Caco-2 (cell line): ENCODE measurements at regions not wholly inside any gene's neighbourhood (a gene's known extent, or its start where the extent isn't known, plus 50 kb on each side); places are given as distances from the start of the nearest gene placed in this dataset.

ENCODE experiments used
- BruUV-seq: library from RNA; stranded (reverse); fragments of 400-500 nt; replicated peaks from 2 replicates; lab custom pipeline; 2021; lab: Mats Ljungman, UMichigan
- CTCF ChIA-PET: fragments of 300-600 bp; sonication (Branson Sonifier 250); formaldehyde crosslinking; loops from one replicate; lab custom pipeline; 2022; ENCODE audit warnings: antibody characterized with exemption; lab: Charles Lee
- POLR2A ChIA-PET: fragments of 300-600 bp; sonication (Branson Sonifier 250); formaldehyde crosslinking; loops from one replicate; lab custom pipeline; 2022; ENCODE audit warnings: antibody characterized with exemption; lab: Charles Lee
- DNase-seq, 2 experiments: peaks; one replicate each; pipeline versions ENCODE4 v3.0.0 to v3.0.0-alpha.2; 2020 to 2022
- H3K27me3 ChIP-seq: replicated peaks from 2 replicates; pipeline ENCODE4 v1.6.0; 2011; ENCODE audit warnings: low read length; ENCODE audit not compliant: control insufficient read depth, insufficient read depth
- H3K36me3 ChIP-seq: 2 replicates; pipeline ENCODE4 v1.5.1; 2011; ENCODE audit warnings: low read length; ENCODE audit not compliant: control insufficient read depth, insufficient read depth
- H3K4me1 ChIP-seq: fragments of 250-450 bp; sonication (Bioruptor Pico); 2 replicates; pipeline ENCODE4 v1.5.1; 2020; ENCODE audit warnings: mild to moderate bottlenecking
- H3K4me3 ChIP-seq: 2 replicates; pipeline ENCODE4 v1.5.1; 2011; ENCODE audit warnings: low read depth, mild to moderate bottlenecking, control low read depth, low read length
- H3K9me3 ChIP-seq: fragments of 250-450 bp; sonication (Bioruptor Pico); 2 replicates; pipeline ENCODE4 v1.5.1; 2020; ENCODE audit warnings: mild to moderate bottlenecking, moderate library complexity
- H3K27ac Mint-ChIP-seq: one replicate; pipeline ENCODE4 v1.8.0; 2022; ENCODE audit warnings: mixed read lengths; ENCODE audit not compliant: unreplicated experiment
- H3K27me3 Mint-ChIP-seq: one replicate; pipeline ENCODE4 v1.8.0; 2022; ENCODE audit warnings: mixed read lengths; ENCODE audit not compliant: insufficient read depth, unreplicated experiment
- H3K36me3 Mint-ChIP-seq: one replicate; pipeline ENCODE4 v1.8.0; 2022; ENCODE audit warnings: mild to moderate bottlenecking, mixed read lengths; ENCODE audit not compliant: insufficient read depth, unreplicated experiment
- H3K4me1 Mint-ChIP-seq: one replicate; pipeline ENCODE4 v1.8.0; 2022; ENCODE audit warnings: low read depth, mixed read lengths; ENCODE audit not compliant: unreplicated experiment
- H3K4me3 Mint-ChIP-seq: one replicate; pipeline ENCODE4 v1.8.0; 2022; ENCODE audit warnings: mild to moderate bottlenecking, moderate library complexity, mixed read lengths; ENCODE audit not compliant: unreplicated experiment
- H3K9me3 Mint-ChIP-seq: one replicate; pipeline ENCODE4 v1.8.0; 2022; ENCODE audit warnings: mixed read lengths; ENCODE audit not compliant: unreplicated experiment
- CTCF ChIP-seq, 2 experiments: fragments of 200-600 bp in 1 of 2; IDR thresholded peaks; 1 replicate in 1 of 2; 2 replicates in 1 of 2; pipeline versions ENCODE4 v1.5.1 to v1.8.0; 2011 to 2022; ENCODE audit warnings: antibody characterized with exemption in 1 of 2, control low read depth in 1 of 2, inconsistent platforms in 1 of 2, low read depth in 1 of 2, low read length in 1 of 2, mild to moderate bottlenecking in 1 of 2, moderate library complexity in 1 of 2; ENCODE audit not compliant: insufficient read depth in 1 of 2, severe bottlenecking in 1 of 2, unreplicated experiment in 1 of 2
- intact Hi-C: fragments of 100-400 bp; cut with micrococcal nuclease; formaldehyde crosslinking; loops from one replicate; pipeline ENCODE4 v1.10.0; 2022; ENCODE audit not compliant: unreplicated experiment

DNA sequence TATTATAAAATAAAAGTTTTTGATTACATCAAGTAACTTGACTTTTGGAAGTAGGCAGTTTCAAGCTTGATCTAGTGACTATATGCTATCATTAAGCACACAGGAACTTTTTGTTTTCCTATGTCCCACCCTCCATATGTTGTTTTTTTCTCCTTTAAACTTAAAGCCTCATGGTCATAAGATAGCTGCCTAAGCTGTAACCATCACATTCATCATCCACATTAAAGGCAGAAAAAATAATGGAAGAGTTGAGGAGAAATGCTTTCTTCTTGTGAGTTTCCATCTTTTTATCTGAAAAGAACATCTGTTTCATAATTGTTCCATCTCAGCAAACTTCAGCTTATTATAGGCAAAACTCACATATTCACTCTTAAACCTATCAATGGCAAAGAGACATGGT, 630.4 kb downstream of the STK39 start:
- CTCF ChIA-PET, result no interaction called here
- no peak overlapping the region for H3K27ac Mint-ChIP-seq
- peaks cover 6% of the 10 kb centered on the region for H3K9me3 Mint-ChIP-seq
- H3K4me1 Mint-ChIP-seq, result no peaks in the 10 kb centered on the region
- POLR2A ChIA-PET, result no interaction called here
- no peak for TF ChIP-seq CTCF (IDR thresholded peaks at IDR 0.05; ENCODE audit: insufficient read depth in 1 of 2, low read depth in 1 of 2, low read length in 1 of 2, severe bottlenecking in 1 of 2, unreplicated experiment in 1 of 2)
- peaks cover 3% of the 10 kb centered on the region for H3K27me3 Mint-ChIP-seq
- intact Hi-C loops, result no loop called here
- Histone ChIP-seq H3K9me3 (no peaks in the 10 kb centered on the region), H3K36me3 (no peaks in the 10 kb centered on the region), H3K27me3 (no peaks in the 10 kb centered on the region), H3K4me3 (no peak overlapping the region), H3K4me1 (no peaks in the 10 kb centered on the region)
- H3K36me3 Mint-ChIP-seq, result no peaks in the 10 kb centered on the region
- no peak for DNase-seq
- H3K4me3 Mint-ChIP-seq, result no peak overlapping the region
- no TSS peak for BruUV-seq

DNA sequence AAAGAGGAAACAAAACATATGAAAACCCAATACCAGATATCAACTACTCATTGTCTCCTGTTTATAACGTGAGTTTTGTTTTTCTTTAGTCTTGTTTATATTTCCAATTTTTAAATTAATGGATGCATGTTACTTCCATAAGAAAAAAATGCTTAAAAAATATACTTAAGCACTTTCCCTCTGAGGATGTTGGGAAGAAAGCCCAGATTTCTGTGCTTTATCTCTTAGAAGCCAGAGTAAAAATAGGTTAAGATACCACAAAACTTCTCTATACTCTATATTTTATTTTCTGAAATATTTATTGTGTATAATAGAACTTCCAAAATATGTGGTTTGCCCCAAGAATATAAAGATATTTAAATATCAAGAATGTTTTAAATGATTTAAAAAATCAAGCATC, 633.9 kb downstream of the STK39 start:
- CTCF ChIA-PET, result no interaction called here
- peaks cover 5% of the 10 kb centered on the region for H3K27me3 Mint-ChIP-seq
- H3K36me3 Mint-ChIP-seq, result no peaks in the 10 kb centered on the region
- DNase-seq, result no peak
- no peak overlapping the region for H3K4me3 Mint-ChIP-seq
- Histone ChIP-seq H3K4me3 (no peak overlapping the region), H3K4me1 (no peaks in the 10 kb centered on the region), H3K9me3 (no peaks in the 10 kb centered on the region), H3K36me3 (no peaks in the 10 kb centered on the region), H3K27me3 (no peaks in the 10 kb centered on the region)
- POLR2A ChIA-PET, result no interaction called here
- intact Hi-C loops, result no loop called here
- no peaks in the 10 kb centered on the region for H3K9me3 Mint-ChIP-seq
- no peak overlapping the region for H3K27ac Mint-ChIP-seq
- no peaks in the 10 kb centered on the region for H3K4me1 Mint-ChIP-seq
- no peak for TF ChIP-seq CTCF (IDR thresholded peaks at IDR 0.05; ENCODE audit: insufficient read depth in 1 of 2, low read depth in 1 of 2, low read length in 1 of 2, severe bottlenecking in 1 of 2, unreplicated experiment in 1 of 2)
- no TSS peak for BruUV-seq

DNA sequence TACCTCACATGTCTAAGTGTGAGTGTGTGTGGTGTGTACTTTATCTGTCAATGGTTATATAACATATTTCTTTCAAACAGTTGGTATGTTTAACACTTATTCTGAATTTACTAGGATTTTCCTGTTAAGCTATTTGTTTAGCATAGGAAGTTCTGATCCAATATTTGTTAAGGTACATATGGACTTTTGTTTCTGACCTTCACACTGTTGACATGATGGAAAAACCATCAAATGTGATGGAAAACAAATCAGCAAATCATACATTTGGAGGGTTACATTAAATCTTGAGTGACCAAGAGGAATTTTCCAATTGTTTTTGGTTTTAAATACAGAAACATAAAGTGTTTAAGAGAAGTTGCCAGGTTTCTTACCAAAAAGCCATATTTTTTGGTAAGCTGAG, 638.9 kb downstream of the STK39 start:
- H3K4me3 Mint-ChIP-seq, result no peak overlapping the region
- H3K9me3 Mint-ChIP-seq, result no peaks in the 10 kb centered on the region
- Histone ChIP-seq H3K4me3 (no peak overlapping the region), H3K4me1 (no peaks in the 10 kb centered on the region), H3K36me3 (no peaks in the 10 kb centered on the region), H3K9me3 (no peaks in the 10 kb centered on the region), H3K27me3 (no peaks in the 10 kb centered on the region)
- no peaks in the 10 kb centered on the region for H3K36me3 Mint-ChIP-seq
- no peak for TF ChIP-seq CTCF (IDR thresholded peaks at IDR 0.05; ENCODE audit: insufficient read depth in 1 of 2, low read depth in 1 of 2, low read length in 1 of 2, severe bottlenecking in 1 of 2, unreplicated experiment in 1 of 2)
- DNase-seq, result no peak
- ChIA-PET POLR2A (no interaction called here), CTCF (no interaction called here)
- H3K27ac Mint-ChIP-seq, result no peak overlapping the region
- intact Hi-C loops, result no loop called here
- no TSS peak for BruUV-seq
- peaks cover 11% of the 10 kb centered on the region for H3K27me3 Mint-ChIP-seq
- no peaks in the 10 kb centered on the region for H3K4me1 Mint-ChIP-seq
